Liver (tissue), 8 donors: ENCODE measurements at regions not wholly inside any gene's neighbourhood (a gene's known extent, or its start where the extent isn't known, plus 50 kb on each side); places are given as distances from the start of the nearest gene placed in this dataset.

Experiments
- DNase-seq: peaks from one replicate; pipeline ENCODE4 v3.0.0-alpha.2; 2017; ENCODE audit warnings: low spot score
- H3K27ac ChIP-seq, 2 donors: one replicate each; pipeline ENCODE4 v1.7.0; 2013; ENCODE audit warnings: inconsistent platforms in 2 of 2, low read length in 2 of 2, control low read depth in 1 of 2, low read depth in 1 of 2, mild to moderate bottlenecking in 1 of 2
- H3K27me3 ChIP-seq, 4 donors: one replicate each; pipeline versions ENCODE4 v1.6.1 to v1.7.0; 2013; ENCODE audit warnings: low read length in 3 of 4, inconsistent platforms in 1 of 4, mild to moderate bottlenecking in 1 of 4, moderate library complexity in 1 of 4; ENCODE audit not compliant: control insufficient read depth in 4 of 4, insufficient read depth in 4 of 4
- H3K36me3 ChIP-seq, 4 donors: one replicate each; pipeline versions ENCODE4 v1.6.1 to v1.7.0; 2013; ENCODE audit warnings: low read length in 3 of 4, mild to moderate bottlenecking in 3 of 4, low read depth in 1 of 4, moderate library complexity in 1 of 4; ENCODE audit not compliant: control insufficient read depth in 4 of 4, insufficient read depth in 3 of 4
- H3K4me1 ChIP-seq, 4 donors: one replicate each; pipeline versions ENCODE4 v1.6.1 to v1.7.0; 2013; ENCODE audit warnings: low read length in 3 of 4, mild to moderate bottlenecking in 3 of 4, moderate library complexity in 1 of 4; ENCODE audit not compliant: control insufficient read depth in 4 of 4, insufficient read depth in 4 of 4
- H3K4me3 ChIP-seq, 3 donors: one replicate each; pipeline versions ENCODE4 v1.6.1 to v1.7.0; 2013; ENCODE audit warnings: low read length in 3 of 3, control low read depth in 1 of 3, low read depth in 1 of 3, mild to moderate bottlenecking in 1 of 3
- H3K9ac ChIP-seq, 2 donors: one replicate each; pipeline ENCODE4 v1.7.0; 2013; ENCODE audit warnings: low read length in 2 of 2, mild to moderate bottlenecking in 2 of 2, moderate library complexity in 2 of 2, control low read depth in 1 of 2, low read depth in 1 of 2
- H3K9me3 ChIP-seq, 4 donors: one replicate each; pipeline versions ENCODE4 v1.6.1 to v1.7.0; 2013; ENCODE audit warnings: low read length in 3 of 4; ENCODE audit not compliant: control insufficient read depth in 4 of 4
- EGR1 ChIP-seq, 2 donors: IDR thresholded peaks; 2 replicates each; pipeline ENCODE4 v1.6.1; 2016 to 2018; ENCODE audit warnings: antibody characterized with exemption in 2 of 2, low read depth in 2 of 2
- FOXA1 ChIP-seq: IDR thresholded peaks from 2 replicates; pipeline ENCODE4 v1.6.1; 2016; ENCODE audit warnings: antibody characterized with exemption
- FOXA2 ChIP-seq: IDR thresholded peaks from 2 replicates; pipeline ENCODE4 v1.6.1; 2016; ENCODE audit warnings: antibody characterized with exemption
- GABPA ChIP-seq, 2 donors: IDR thresholded peaks in 1 of 2; conservative IDR thresholded peaks in 1 of 2; 2 replicates each; pipeline ENCODE4 v1.6.1; 2016; ENCODE audit warnings: antibody characterized with exemption in 2 of 2, mild to moderate bottlenecking in 1 of 2, moderate library complexity in 1 of 2
- HNF4A ChIP-seq, 2 donors: conservative IDR thresholded peaks; 2 replicates each; pipeline ENCODE4 v1.6.1; 2016; ENCODE audit warnings: antibody characterized with exemption in 2 of 2, mild to moderate bottlenecking in 2 of 2
- HNF4G ChIP-seq: IDR thresholded peaks from 2 replicates; pipeline ENCODE4 v1.6.1; 2016; ENCODE audit warnings: antibody characterized with exemption
- JUND ChIP-seq, 2 donors: IDR thresholded peaks; 2 replicates each; pipeline ENCODE4 v1.6.1; 2016; ENCODE audit warnings: antibody characterized with exemption in 2 of 2
- NR2F2 ChIP-seq: IDR thresholded peaks from 2 replicates; pipeline ENCODE4 v1.6.1; 2016; ENCODE audit warnings: antibody characterized with exemption
- RAD21 ChIP-seq, 2 donors: IDR thresholded peaks; 2 replicates each; pipeline ENCODE4 v1.6.1; 2016; ENCODE audit warnings: antibody characterized with exemption in 2 of 2, mild to moderate bottlenecking in 2 of 2
- RXRA ChIP-seq, 2 donors: IDR thresholded peaks; 2 replicates each; pipeline ENCODE4 v1.6.1; 2017 to 2018; ENCODE audit warnings: antibody characterized with exemption in 2 of 2, mild to moderate bottlenecking in 1 of 2
- SP1 ChIP-seq: IDR thresholded peaks from 2 replicates; pipeline ENCODE4 v1.6.1; 2018; ENCODE audit warnings: antibody characterized with exemption, mild to moderate bottlenecking
- TAF1 ChIP-seq: conservative IDR thresholded peaks from 2 replicates; pipeline ENCODE4 v1.6.1; 2016; ENCODE audit warnings: antibody characterized with exemption, mild to moderate bottlenecking
- YY1 ChIP-seq: IDR thresholded peaks from 2 replicates; pipeline ENCODE4 v1.6.1; 2016; ENCODE audit warnings: antibody characterized with exemption, mild to moderate bottlenecking
- WGBS: extraction: QIAGEN DNeasy Blood & Tissue Kit; methylation state at CpG from one replicate; pipeline ENCODE4 v1.1.7; 2013; 5-methylcytosine and 5-hydroxymethylcytosine counted together
- TF ChIP-seq, protein P1 (sequence below): IDR thresholded peaks from 2 replicates; pipeline ENCODE4 v1.6.1; 2016; ENCODE audit warnings: antibody characterized with exemption
- TF ChIP-seq, protein P2 (sequence below): IDR thresholded peaks from 2 replicates; pipeline ENCODE4 v1.6.1; 2016; ENCODE audit warnings: antibody characterized with exemption
- TF ChIP-seq, protein P3 (sequence below): fragments of 150-350 bp; IDR thresholded peaks from 2 replicates; pipeline ENCODE4 v1.5.1; 2017; ENCODE audit warnings: improper control_type of control experiment, low read depth, low read length; ENCODE audit not compliant: missing input control
- TF ChIP-seq, protein P4 (sequence below): IDR thresholded peaks from 2 replicates; pipeline ENCODE4 v1.6.1; 2016; ENCODE audit warnings: antibody characterized with exemption
- TF ChIP-seq, protein P5 (sequence below): IDR thresholded peaks from 2 replicates; pipeline ENCODE4 v1.6.1; 2016; ENCODE audit warnings: antibody characterized with exemption, mild to moderate bottlenecking
- donor health status: healthy.
- donor health status: healthy.
- donor health status: healthy.
- donor health status: healthy.
- donor health status: healthy.

DNA sequence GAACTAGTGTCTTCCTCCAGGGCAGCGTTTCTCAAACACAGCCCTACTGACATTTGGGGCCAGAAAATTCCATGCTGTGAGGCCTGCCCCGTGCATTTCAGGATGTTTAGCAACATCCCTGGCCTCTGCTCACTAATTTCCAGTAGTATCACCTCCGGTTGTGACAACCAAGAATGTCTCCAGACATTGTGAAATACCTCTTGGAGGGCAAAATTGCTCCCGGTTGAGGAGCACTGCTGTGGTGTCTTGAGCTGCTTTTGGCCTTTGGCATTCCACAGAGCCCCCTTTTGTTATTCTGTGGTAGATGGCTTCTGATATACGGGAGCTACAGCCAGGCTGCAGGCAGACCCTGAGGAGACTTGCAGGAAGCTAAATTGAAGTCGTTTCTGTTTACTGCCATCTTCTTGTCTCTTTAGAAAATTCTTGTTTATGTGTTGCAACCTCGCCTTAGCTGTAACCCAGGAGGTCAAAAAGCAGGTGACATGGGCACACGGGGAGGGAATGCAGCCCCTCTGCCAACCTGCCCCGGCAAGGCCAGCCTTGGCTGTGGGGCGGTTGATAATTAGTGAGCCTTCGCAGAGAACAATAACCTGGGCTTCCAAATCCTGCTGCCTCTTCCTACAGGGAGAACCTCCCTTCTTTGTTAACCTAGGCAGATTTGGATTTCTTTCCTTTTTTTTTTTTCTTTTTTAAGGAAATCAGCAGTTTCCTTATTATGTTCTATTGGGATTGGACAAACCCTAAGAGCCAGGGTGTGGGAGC is 74.7 kb upstream of the AKT3 start:
- Histone ChIP-seq H3K4me1 (no peaks in the 10 kb centered on the region), H3K4me3 (no peak overlapping the region), H3K27me3 (peaks cover 0 to 5% (median 0%) of the 10 kb centered on the region in 4 donors), H3K9ac (no peak overlapping the region), H3K9me3 (no peaks in the 10 kb centered on the region), H3K36me3 (no peaks in the 10 kb centered on the region), H3K27ac (no peak overlapping the region)
- TF ChIP-seq EGR1 (IDR thresholded peaks at IDR 0.05; ENCODE audit: low read depth in 2 of 2): no peak
- no peak for TF ChIP-seq SP1
- TF ChIP-seq, protein P1, sequence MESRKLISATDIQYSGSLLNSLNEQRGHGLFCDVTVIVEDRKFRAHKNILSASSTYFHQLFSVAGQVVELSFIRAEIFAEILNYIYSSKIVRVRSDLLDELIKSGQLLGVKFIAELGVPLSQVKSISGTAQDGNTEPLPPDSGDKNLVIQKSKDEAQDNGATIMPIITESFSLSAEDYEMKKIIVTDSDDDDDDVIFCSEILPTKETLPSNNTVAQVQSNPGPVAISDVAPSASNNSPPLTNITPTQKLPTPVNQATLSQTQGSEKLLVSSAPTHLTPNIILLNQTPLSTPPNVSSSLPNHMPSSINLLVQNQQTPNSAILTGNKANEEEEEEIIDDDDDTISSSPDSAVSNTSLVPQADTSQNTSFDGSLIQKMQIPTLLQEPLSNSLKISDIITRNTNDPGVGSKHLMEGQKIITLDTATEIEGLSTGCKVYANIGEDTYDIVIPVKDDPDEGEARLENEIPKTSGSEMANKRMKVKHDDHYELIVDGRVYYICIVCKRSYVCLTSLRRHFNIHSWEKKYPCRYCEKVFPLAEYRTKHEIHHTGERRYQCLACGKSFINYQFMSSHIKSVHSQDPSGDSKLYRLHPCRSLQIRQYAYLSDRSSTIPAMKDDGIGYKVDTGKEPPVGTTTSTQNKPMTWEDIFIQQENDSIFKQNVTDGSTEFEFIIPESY: no peak
- TF ChIP-seq YY1: no peak
- TF ChIP-seq NR2F2: no peak
- TF ChIP-seq RAD21 (IDR thresholded peaks at IDR 0.05): no peak
- TF ChIP-seq FOXA1: no peak
- TF ChIP-seq RXRA (IDR thresholded peaks at IDR 0.05): no peak
- TF ChIP-seq JUND (IDR thresholded peaks at IDR 0.05): no peak
- TF ChIP-seq, protein P2, sequence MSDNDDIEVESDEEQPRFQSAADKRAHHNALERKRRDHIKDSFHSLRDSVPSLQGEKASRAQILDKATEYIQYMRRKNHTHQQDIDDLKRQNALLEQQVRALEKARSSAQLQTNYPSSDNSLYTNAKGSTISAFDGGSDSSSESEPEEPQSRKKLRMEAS: no peak
- TF ChIP-seq, protein P3, sequence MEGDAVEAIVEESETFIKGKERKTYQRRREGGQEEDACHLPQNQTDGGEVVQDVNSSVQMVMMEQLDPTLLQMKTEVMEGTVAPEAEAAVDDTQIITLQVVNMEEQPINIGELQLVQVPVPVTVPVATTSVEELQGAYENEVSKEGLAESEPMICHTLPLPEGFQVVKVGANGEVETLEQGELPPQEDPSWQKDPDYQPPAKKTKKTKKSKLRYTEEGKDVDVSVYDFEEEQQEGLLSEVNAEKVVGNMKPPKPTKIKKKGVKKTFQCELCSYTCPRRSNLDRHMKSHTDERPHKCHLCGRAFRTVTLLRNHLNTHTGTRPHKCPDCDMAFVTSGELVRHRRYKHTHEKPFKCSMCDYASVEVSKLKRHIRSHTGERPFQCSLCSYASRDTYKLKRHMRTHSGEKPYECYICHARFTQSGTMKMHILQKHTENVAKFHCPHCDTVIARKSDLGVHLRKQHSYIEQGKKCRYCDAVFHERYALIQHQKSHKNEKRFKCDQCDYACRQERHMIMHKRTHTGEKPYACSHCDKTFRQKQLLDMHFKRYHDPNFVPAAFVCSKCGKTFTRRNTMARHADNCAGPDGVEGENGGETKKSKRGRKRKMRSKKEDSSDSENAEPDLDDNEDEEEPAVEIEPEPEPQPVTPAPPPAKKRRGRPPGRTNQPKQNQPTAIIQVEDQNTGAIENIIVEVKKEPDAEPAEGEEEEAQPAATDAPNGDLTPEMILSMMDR: no peak
- no peak for TF ChIP-seq FOXA2
- TF ChIP-seq, protein P4, sequence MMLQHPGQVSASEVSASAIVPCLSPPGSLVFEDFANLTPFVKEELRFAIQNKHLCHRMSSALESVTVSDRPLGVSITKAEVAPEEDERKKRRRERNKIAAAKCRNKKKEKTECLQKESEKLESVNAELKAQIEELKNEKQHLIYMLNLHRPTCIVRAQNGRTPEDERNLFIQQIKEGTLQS: no peak
- TF ChIP-seq, protein P5, sequence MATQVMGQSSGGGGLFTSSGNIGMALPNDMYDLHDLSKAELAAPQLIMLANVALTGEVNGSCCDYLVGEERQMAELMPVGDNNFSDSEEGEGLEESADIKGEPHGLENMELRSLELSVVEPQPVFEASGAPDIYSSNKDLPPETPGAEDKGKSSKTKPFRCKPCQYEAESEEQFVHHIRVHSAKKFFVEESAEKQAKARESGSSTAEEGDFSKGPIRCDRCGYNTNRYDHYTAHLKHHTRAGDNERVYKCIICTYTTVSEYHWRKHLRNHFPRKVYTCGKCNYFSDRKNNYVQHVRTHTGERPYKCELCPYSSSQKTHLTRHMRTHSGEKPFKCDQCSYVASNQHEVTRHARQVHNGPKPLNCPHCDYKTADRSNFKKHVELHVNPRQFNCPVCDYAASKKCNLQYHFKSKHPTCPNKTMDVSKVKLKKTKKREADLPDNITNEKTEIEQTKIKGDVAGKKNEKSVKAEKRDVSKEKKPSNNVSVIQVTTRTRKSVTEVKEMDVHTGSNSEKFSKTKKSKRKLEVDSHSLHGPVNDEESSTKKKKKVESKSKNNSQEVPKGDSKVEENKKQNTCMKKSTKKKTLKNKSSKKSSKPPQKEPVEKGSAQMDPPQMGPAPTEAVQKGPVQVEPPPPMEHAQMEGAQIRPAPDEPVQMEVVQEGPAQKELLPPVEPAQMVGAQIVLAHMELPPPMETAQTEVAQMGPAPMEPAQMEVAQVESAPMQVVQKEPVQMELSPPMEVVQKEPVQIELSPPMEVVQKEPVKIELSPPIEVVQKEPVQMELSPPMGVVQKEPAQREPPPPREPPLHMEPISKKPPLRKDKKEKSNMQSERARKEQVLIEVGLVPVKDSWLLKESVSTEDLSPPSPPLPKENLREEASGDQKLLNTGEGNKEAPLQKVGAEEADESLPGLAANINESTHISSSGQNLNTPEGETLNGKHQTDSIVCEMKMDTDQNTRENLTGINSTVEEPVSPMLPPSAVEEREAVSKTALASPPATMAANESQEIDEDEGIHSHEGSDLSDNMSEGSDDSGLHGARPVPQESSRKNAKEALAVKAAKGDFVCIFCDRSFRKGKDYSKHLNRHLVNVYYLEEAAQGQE: no peak
- TF ChIP-seq TAF1: no peak
- no peak for TF ChIP-seq HNF4G
- no peak for TF ChIP-seq HNF4A (conservative IDR thresholded peaks at IDR 0.05)
- TF ChIP-seq GABPA (IDR thresholded peaks at IDR 0.05 in 1 of 2, conservative IDR thresholded peaks at IDR 0.05 in 1 of 2): no peak
- 52% methylated on average over 11 of the region's 11 CpGs for WGBS
- DNase-seq: no peak
